GM12865 (cell line): ENCODE measurements at regions not wholly inside any gene's neighbourhood (a gene's known extent, or its start where the extent isn't known, plus 50 kb on each side); places are given as distances from the start of the nearest gene placed in this dataset.

Source experiments
- DNase-seq: peaks from one replicate; pipeline ENCODE4 v3.0.0; 2010; ENCODE audit warnings: low read depth
- H3K4me3 ChIP-seq: 2 replicates; pipeline ENCODE4 v1.5.1; 2011; ENCODE audit warnings: mild to moderate bottlenecking, low read depth, low read length, control low read depth
- TF ChIP-seq, protein P1 (sequence below): IDR thresholded peaks from 2 replicates; pipeline ENCODE4 v1.5.1; 2011; ENCODE audit warnings: low read length, control low read depth, low read depth, inconsistent platforms; ENCODE audit not compliant: insufficient read depth; ENCODE audit errors: missing control alignments

DNA sequence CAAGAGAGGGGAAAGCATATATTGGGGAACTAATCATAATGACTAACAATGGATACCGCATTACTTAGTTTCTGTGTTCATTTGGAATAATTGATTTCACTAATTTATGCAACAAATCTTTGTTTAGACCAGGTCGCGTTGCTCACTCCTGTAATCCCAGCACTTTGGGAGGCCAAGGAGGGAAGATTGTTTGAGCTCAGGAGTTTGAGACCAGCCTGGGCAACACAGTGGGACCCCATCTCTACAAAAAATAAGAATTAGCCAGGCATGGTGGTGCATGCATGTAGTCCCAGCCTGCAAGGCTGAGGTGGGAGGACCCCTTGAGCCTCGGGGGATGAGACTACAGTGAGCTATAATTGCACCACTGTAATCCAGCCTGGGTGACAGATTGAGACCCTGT, 585.7 kb upstream of the CBLB start:
- no peak overlapping the region for H3K4me3 ChIP-seq
- TF ChIP-seq, protein P1, sequence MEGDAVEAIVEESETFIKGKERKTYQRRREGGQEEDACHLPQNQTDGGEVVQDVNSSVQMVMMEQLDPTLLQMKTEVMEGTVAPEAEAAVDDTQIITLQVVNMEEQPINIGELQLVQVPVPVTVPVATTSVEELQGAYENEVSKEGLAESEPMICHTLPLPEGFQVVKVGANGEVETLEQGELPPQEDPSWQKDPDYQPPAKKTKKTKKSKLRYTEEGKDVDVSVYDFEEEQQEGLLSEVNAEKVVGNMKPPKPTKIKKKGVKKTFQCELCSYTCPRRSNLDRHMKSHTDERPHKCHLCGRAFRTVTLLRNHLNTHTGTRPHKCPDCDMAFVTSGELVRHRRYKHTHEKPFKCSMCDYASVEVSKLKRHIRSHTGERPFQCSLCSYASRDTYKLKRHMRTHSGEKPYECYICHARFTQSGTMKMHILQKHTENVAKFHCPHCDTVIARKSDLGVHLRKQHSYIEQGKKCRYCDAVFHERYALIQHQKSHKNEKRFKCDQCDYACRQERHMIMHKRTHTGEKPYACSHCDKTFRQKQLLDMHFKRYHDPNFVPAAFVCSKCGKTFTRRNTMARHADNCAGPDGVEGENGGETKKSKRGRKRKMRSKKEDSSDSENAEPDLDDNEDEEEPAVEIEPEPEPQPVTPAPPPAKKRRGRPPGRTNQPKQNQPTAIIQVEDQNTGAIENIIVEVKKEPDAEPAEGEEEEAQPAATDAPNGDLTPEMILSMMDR: no peak
- no peak for DNase-seq

GRCh38 chr3:106457281-106458180, 588.7 kb upstream of the CBLB start:
- TF ChIP-seq, protein P1: no peak
- peak; percentile 82 for DNase-seq
- no peak overlapping the region for H3K4me3 ChIP-seq

DNA sequence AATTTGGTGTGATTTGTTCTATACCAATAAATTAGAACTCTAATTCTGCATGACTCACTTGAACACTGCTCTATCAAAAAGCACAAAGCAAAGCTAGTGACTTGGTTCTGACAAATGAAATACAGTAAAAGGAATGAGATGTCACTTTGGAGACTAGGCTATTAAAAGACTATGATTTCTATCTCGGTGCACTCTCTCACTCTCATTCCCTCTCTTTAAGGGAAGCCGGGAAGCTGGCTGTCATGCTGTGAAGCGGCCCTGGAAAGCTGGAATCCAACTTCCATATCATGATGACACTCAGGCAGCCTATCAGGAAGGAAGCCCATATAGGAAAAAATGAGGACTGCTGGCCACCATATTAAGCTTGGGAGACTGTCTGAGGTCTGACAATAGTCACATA, 590.1 kb upstream of the CBLB start:
- H3K4me3 ChIP-seq: no peak overlapping the region
- TF ChIP-seq, protein P1: no peak
- no peak for DNase-seq

- TF ChIP-seq, protein P1: no peak
- no peak for DNase-seq
- no peak overlapping the region for H3K4me3 ChIP-seq
Observed at GRCh38 chr3:106466881-106467280, 598.1 kb upstream of the CBLB start.

DNA sequence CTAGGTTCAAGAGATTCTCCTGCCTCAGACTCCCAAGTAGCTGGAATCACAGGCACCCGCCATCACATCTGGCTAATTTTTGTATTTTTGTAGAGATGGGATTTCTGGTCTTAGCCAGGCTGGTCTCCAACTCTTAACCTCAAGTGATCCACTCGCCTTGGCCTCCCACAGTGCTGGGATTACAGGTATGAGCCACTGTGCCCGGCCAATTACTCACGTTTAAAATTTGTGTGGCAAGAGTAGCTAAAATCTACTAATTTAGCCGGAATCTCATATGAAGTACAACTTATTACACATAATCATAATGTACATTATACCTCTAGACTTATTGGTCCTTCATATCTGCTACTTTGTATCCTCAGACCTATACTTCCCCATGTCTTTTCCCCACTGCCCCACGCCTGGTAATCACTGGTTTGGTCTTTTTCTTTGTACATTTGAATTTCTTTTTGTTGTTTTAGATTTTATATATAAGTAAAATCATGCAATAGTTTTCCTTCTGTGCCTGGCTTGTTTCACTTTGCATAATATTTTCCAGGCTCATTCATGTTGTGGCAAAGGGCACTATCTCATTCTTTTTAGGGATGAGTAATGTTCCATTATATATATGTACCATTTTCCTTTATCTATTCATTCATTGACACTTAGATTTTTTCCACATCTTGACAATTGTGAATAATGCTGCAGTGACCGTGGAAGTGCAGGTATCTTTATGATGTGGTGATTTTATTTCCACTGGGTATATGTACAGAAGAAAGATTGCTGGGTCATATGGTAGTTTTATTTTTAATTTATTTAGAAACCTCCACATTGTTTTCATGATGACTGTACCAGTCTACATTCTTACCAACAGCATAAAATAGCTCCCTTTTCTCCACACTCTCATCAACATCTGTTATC, 605.0 kb upstream of the CBLB start:
- H3K4me3 ChIP-seq: no peak overlapping the region
- TF ChIP-seq, protein P1: no peak
- DNase-seq: no peak

- DNase-seq: no peak
- TF ChIP-seq, protein P1: no peak
- no peak overlapping the region for H3K4me3 ChIP-seq
Observed at GRCh38 chr3:106482451-106482850, 613.6 kb upstream of the CBLB start.
